ENCODE measurements at regions not wholly inside any gene's neighbourhood (a gene's known extent, or its start where the extent isn't known, plus 50 kb on each side); places are given as distances from the start of the nearest gene placed in this dataset.

GRCh38 chr15:70164156-70164900, 66.6 kb upstream of the TLE3 start:
- WGBS, 3 donors, result 91 to 97% (median 93%) methylated on average over 3 of the region's 3 CpGs
- H3K27ac ChIP-seq (ENCODE audit: low read depth, low read length), result no peak overlapping the region

- H3K27ac ChIP-seq (ENCODE audit: low read depth, low read length), result no peak overlapping the region
- 71 to 74% (median 73%) methylated on average over 19 of the region's 19 CpGs for WGBS, 3 donors
These were observed 63.3 kb upstream of the TLE3 start for GRCh38 chr15:70160803-70161565.

- 50 to 54% (median 54%) methylated on average over 1 of the region's 1 CpG for WGBS, 3 donors
- H3K27ac ChIP-seq (ENCODE audit: low read depth, low read length), result no peak overlapping the region
These were observed 62.5 kb upstream of the TLE3 start for GRCh38 chr15:70160267-70160666.

GRCh38 chr15:70159713-70160009, 61.9 kb upstream of the TLE3 start:
- WGBS, 3 donors, result 51 to 80% (median 54%) methylated on average over 2 of the region's 2 CpGs
- no peak overlapping the region for H3K27ac ChIP-seq (ENCODE audit: low read depth, low read length)

GRCh38 chr15:70159001-70159712, 61.4 kb upstream of the TLE3 start:
- WGBS, 3 donors, result 61 to 94% (median 77%) methylated on average over 9 of the region's 9 CpGs
- no peak overlapping the region for H3K27ac ChIP-seq (ENCODE audit: low read depth, low read length)

- WGBS, 3 donors, result 93 to 97% (median 96%) methylated on average over 9 of the region's 9 CpGs
- H3K27ac ChIP-seq (ENCODE audit: low read depth, low read length), result no peak overlapping the region
These were observed 60.7 kb upstream of the TLE3 start for GRCh38 chr15:70158309-70159000.

GRCh38 chr15:70156671-70157271, 59.1 kb upstream of the TLE3 start:
- no peak overlapping the region for H3K27ac ChIP-seq (ENCODE audit: low read depth, low read length)
- WGBS, 3 donors, result 27 to 66% (median 58%) methylated on average over 17 of the region's 17 CpGs

- 58 to 88% (median 69%) methylated on average over 12 of the region's 12 CpGs for WGBS, 3 donors
- H3K27ac ChIP-seq (ENCODE audit: low read depth, low read length), result no peak overlapping the region
These were observed 57.1 kb upstream of the TLE3 start for GRCh38 chr15:70154718-70155347.

- no peak overlapping the region for H3K27ac ChIP-seq (ENCODE audit: low read depth, low read length)
- WGBS, 3 donors, result 42 to 72% (median 48%) methylated on average over 27 of the region's 27 CpGs
These were observed 56.4 kb upstream of the TLE3 start for GRCh38 chr15:70153921-70154717.

- WGBS, 3 donors, result 11 to 40% (median 37%) methylated on average over 3 of the region's 3 CpGs
- H3K27ac ChIP-seq (ENCODE audit: low read depth, low read length), result no peak overlapping the region
These were observed 54.4 kb upstream of the TLE3 start for GRCh38 chr15:70152070-70152480.

GRCh38 chr15:70151462-70151861, 53.7 kb upstream of the TLE3 start:
- 58 to 84% (median 83%) methylated on average over 4 of the region's 4 CpGs for WGBS, 3 donors

GRCh38 chr15:70151003-70151402, 53.3 kb upstream of the TLE3 start:
- H3K27ac ChIP-seq (ENCODE audit: low read depth, low read length), result no peak overlapping the region
- WGBS, 3 donors, result 83 to 91% (median 91%) methylated on average over 2 of the region's 2 CpGs

More at GRCh38 chr15:70151462-70151861, 53.7 kb upstream of the TLE3 start:
- no peak overlapping the region for H3K27ac ChIP-seq (ENCODE audit: low read depth, low read length)

GRCh38 chr15:70150405-70150747, 52.7 kb upstream of the TLE3 start:
- H3K27ac ChIP-seq (ENCODE audit: low read depth, low read length), result no peak overlapping the region

GRCh38 chr15:70149667-70150404, 52.1 kb upstream of the TLE3 start:
- 65 to 90% (median 73%) methylated on average over 4 of the region's 4 CpGs for WGBS, 3 donors

GRCh38 chr15:70147778-70148177, 50.1 kb upstream of the TLE3 start:
- no peak overlapping the region for H3K27ac ChIP-seq (ENCODE audit: low read depth, low read length)
- WGBS, 3 donors, result 70 to 79% (median 71%) methylated on average over 4 of the region's 4 CpGs

More at GRCh38 chr15:70149667-70150404, 52.1 kb upstream of the TLE3 start:
- H3K27ac ChIP-seq (ENCODE audit: low read depth, low read length), result no peak overlapping the region

Measured in adipose tissue (tissue), 3 donors.